ENCODE measurements at regions not wholly inside any gene's neighbourhood (a gene's known extent, or its start where the extent isn't known, plus 50 kb on each side); places are given as distances from the start of the nearest gene placed in this dataset.

DNA sequence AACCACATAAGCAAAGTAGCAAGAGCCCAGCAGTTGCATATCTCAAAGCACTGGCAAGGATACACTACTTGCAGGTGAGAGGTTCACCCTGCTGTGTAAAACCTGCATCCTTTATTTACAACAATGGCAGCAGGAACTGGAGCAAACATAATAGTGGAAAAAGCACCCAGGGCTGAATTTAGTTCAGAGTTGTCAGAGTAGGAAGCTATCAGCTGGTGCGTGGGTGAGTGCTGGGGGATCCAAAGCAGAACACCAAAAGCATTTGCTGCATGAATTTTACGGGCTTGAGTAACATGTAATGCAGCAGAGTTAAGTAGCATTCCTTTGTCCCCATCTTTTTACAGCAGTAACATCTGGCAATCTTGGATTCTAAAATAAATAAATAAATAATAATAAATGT, 73.5 kb upstream of the SRD5A2 start:
- TF ChIP-seq HDAC2 (IDR thresholded peaks at IDR 0.05): no peak
- TF ChIP-seq, protein P1, sequence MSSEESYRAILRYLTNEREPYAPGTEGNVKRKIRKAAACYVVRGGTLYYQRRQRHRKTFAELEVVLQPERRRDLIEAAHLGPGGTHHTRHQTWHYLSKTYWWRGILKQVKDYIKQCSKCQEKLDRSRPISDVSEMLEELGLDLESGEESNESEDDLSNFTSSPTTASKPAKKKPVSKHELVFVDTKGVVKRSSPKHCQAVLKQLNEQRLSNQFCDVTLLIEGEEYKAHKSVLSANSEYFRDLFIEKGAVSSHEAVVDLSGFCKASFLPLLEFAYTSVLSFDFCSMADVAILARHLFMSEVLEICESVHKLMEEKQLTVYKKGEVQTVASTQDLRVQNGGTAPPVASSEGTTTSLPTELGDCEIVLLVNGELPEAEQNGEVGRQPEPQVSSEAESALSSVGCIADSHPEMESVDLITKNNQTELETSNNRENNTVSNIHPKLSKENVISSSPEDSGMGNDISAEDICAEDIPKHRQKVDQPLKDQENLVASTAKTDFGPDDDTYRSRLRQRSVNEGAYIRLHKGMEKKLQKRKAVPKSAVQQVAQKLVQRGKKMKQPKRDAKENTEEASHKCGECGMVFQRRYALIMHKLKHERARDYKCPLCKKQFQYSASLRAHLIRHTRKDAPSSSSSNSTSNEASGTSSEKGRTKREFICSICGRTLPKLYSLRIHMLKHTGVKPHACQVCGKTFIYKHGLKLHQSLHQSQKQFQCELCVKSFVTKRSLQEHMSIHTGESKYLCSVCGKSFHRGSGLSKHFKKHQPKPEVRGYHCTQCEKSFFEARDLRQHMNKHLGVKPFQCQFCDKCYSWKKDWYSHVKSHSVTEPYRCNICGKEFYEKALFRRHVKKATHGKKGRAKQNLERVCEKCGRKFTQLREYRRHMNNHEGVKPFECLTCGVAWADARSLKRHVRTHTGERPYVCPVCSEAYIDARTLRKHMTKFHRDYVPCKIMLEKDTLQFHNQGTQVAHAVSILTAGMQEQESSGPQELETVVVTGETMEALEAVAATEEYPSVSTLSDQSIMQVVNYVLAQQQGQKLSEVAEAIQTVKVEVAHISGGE (CRISPR knock-in tag; IDR thresholded peaks at IDR 0.05): no peak
- TF ChIP-seq, protein P2, sequence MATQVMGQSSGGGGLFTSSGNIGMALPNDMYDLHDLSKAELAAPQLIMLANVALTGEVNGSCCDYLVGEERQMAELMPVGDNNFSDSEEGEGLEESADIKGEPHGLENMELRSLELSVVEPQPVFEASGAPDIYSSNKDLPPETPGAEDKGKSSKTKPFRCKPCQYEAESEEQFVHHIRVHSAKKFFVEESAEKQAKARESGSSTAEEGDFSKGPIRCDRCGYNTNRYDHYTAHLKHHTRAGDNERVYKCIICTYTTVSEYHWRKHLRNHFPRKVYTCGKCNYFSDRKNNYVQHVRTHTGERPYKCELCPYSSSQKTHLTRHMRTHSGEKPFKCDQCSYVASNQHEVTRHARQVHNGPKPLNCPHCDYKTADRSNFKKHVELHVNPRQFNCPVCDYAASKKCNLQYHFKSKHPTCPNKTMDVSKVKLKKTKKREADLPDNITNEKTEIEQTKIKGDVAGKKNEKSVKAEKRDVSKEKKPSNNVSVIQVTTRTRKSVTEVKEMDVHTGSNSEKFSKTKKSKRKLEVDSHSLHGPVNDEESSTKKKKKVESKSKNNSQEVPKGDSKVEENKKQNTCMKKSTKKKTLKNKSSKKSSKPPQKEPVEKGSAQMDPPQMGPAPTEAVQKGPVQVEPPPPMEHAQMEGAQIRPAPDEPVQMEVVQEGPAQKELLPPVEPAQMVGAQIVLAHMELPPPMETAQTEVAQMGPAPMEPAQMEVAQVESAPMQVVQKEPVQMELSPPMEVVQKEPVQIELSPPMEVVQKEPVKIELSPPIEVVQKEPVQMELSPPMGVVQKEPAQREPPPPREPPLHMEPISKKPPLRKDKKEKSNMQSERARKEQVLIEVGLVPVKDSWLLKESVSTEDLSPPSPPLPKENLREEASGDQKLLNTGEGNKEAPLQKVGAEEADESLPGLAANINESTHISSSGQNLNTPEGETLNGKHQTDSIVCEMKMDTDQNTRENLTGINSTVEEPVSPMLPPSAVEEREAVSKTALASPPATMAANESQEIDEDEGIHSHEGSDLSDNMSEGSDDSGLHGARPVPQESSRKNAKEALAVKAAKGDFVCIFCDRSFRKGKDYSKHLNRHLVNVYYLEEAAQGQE (IDR thresholded peaks at IDR 0.05; ENCODE audit: low read depth, low read length): no peak
- no peak for TF ChIP-seq POLR2A (IDR thresholded peaks at IDR 0.05; ENCODE audit: low read depth, low read length)
- TF ChIP-seq, protein P3, sequence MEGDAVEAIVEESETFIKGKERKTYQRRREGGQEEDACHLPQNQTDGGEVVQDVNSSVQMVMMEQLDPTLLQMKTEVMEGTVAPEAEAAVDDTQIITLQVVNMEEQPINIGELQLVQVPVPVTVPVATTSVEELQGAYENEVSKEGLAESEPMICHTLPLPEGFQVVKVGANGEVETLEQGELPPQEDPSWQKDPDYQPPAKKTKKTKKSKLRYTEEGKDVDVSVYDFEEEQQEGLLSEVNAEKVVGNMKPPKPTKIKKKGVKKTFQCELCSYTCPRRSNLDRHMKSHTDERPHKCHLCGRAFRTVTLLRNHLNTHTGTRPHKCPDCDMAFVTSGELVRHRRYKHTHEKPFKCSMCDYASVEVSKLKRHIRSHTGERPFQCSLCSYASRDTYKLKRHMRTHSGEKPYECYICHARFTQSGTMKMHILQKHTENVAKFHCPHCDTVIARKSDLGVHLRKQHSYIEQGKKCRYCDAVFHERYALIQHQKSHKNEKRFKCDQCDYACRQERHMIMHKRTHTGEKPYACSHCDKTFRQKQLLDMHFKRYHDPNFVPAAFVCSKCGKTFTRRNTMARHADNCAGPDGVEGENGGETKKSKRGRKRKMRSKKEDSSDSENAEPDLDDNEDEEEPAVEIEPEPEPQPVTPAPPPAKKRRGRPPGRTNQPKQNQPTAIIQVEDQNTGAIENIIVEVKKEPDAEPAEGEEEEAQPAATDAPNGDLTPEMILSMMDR (IDR thresholded peaks at IDR 0.05 in 2 of 3, conservative IDR thresholded peaks at IDR 0.05 in 1 of 3; ENCODE audit: control insufficient read depth in 2 of 3, extremely low read depth in 1 of 3, insufficient read depth in 1 of 3, low read depth in 3 of 3, low read length in 3 of 3): no peak
- no peak for TF ChIP-seq STAT3 (IDR thresholded peaks at IDR 0.05; ENCODE audit: low read depth, low read length)
- TF ChIP-seq YY1 (IDR thresholded peaks at IDR 0.05; ENCODE audit: low read depth, low read length): no peak
- TF ChIP-seq POLR2AphosphoS5 (IDR thresholded peaks at IDR 0.05; ENCODE audit: low read length): no peak
- TF ChIP-seq SMC3 (IDR thresholded peaks at IDR 0.05; ENCODE audit: borderline replicate concordance, low read length): no peak
- TF ChIP-seq MYC (IDR thresholded peaks at IDR 0.05; ENCODE audit: insufficient read depth, insufficient read length, insufficient replicate concordance, low read length, severe bottlenecking): no peak
- no peak for TF ChIP-seq GABPA (IDR thresholded peaks at IDR 0.05; ENCODE audit: low read depth)

Data from GM12878 (cell line).